Fibroblast of lung (primary cell): ENCODE measurements at regions not wholly inside any gene's neighbourhood (a gene's known extent, or its start where the extent isn't known, plus 50 kb on each side); places are given as distances from the start of the nearest gene placed in this dataset.
"Not testable (repeated sequence)": the region's sequence is repeated elsewhere in the genome, so short reads cannot be mapped to it uniquely, and the experiment has no call there.

Source experiments
- DNase-seq, 2 donors: peaks; one replicate each; pipeline versions ENCODE4 v3.0.0 to v3.0.0-alpha.2; 2010; ENCODE audit warnings: low read depth in 2 of 2
- H2AFZ ChIP-seq: 2 replicates; pipeline ENCODE4 v1.5.1; 2012; ENCODE audit warnings: low read length, control low read depth, inconsistent platforms
- H3K27ac ChIP-seq: 2 replicates; pipeline ENCODE4 v1.5.1; 2011; ENCODE audit warnings: low read length, control low read depth; ENCODE audit not compliant: insufficient read depth
- H3K27me3 ChIP-seq: 2 replicates; pipeline ENCODE4 v1.5.1; 2011; ENCODE audit warnings: mild to moderate bottlenecking, low read length; ENCODE audit not compliant: control insufficient read depth, insufficient read depth
- H3K36me3 ChIP-seq: 2 replicates; pipeline ENCODE4 v1.5.1; 2011; ENCODE audit warnings: low read length; ENCODE audit not compliant: control insufficient read depth, insufficient read depth
- H3K4me1 ChIP-seq: 2 replicates; pipeline ENCODE4 v1.5.1; 2011; ENCODE audit warnings: low read length; ENCODE audit not compliant: control insufficient read depth, insufficient read depth; ENCODE audit errors: extremely low read depth
- H3K4me2 ChIP-seq: 2 replicates; pipeline ENCODE4 v1.5.1; 2011; ENCODE audit warnings: low read length, control low read depth; ENCODE audit not compliant: insufficient read depth; ENCODE audit errors: extremely low read depth
- H3K4me3 ChIP-seq, 4 experiments: fragments of 200-600 bp in 1 of 4; sonication (generic) in 1 of 4; replicated peaks in 1 of 4; 2 replicates each; pipeline ENCODE4 v1.5.1; 2011 to 2016; ENCODE audit warnings: low read length in 4 of 4, low read depth in 3 of 4, mild to moderate bottlenecking in 3 of 4, control low read depth in 2 of 4, inconsistent platforms in 1 of 4, mixed read lengths in 1 of 4; ENCODE audit not compliant: insufficient read depth in 1 of 4; ENCODE audit errors: control extremely low read depth in 1 of 4
- H3K79me2 ChIP-seq: 2 replicates; pipeline ENCODE4 v1.5.1; 2012; ENCODE audit warnings: mild to moderate bottlenecking, low read length, inconsistent platforms; ENCODE audit not compliant: control insufficient read depth, insufficient read depth
- H3K9ac ChIP-seq: 2 replicates; pipeline ENCODE4 v1.5.1; 2011; ENCODE audit warnings: mild to moderate bottlenecking, low read length, control low read depth; ENCODE audit not compliant: insufficient read depth
- H3K9me3 ChIP-seq: 2 replicates; pipeline ENCODE4 v1.5.1; 2012; ENCODE audit warnings: low read depth, low read length; ENCODE audit not compliant: control insufficient read depth, insufficient read depth
- H4K20me1 ChIP-seq: 2 replicates; pipeline ENCODE4 v1.5.1; 2011; ENCODE audit warnings: low read length; ENCODE audit not compliant: control insufficient read depth, insufficient read depth; ENCODE audit errors: extremely low read depth
- CTCF ChIP-seq, 2 donors: IDR thresholded peaks in 1 of 2; conservative IDR thresholded peaks in 1 of 2; 1 replicate in 1 of 2; 2 replicates in 1 of 2; pipeline ENCODE4 v1.5.1; 2011 to 2012; ENCODE audit warnings: low read length in 2 of 2, control low read depth in 1 of 2, inconsistent platforms in 1 of 2, low read depth in 1 of 2, mild to moderate bottlenecking in 1 of 2
- EZH2 ChIP-seq: IDR thresholded peaks from 2 replicates; pipeline ENCODE4 v1.5.1; 2012; ENCODE audit warnings: low read length, control low read depth, mild to moderate bottlenecking; ENCODE audit errors: missing control alignments

GRCh38 chr18:37838083-37838482, 272.5 kb upstream of the CELF4 start:
- Histone ChIP-seq H3K27me3 (no peaks in the 10 kb centered on the region), H3K9me3 (no peaks in the 10 kb centered on the region), H3K4me3 (no peak overlapping the region), H3K4me1 (no peaks in the 10 kb centered on the region), H3K4me2 (no peak overlapping the region), H3K9ac (no peak overlapping the region), H3K27ac (no peak overlapping the region), H3K79me2 (no peaks in the 10 kb centered on the region), H2AFZ (no peak overlapping the region), H3K36me3 (no peaks in the 10 kb centered on the region), H4K20me1 (no peaks in the 10 kb centered on the region)
- no peak for TF ChIP-seq EZH2
- no peak for TF ChIP-seq CTCF (conservative IDR thresholded peaks at IDR 0.05 in 1 of 2, IDR thresholded peaks at IDR 0.05 in 1 of 2; ENCODE audit: low read depth in 1 of 2, low read length in 2 of 2)
- no peak for DNase-seq

GRCh38 chr18:37836071-37836970, 270.7 kb upstream of the CELF4 start:
- H3K79me2 ChIP-seq: no peaks in the 10 kb centered on the region
- no peaks in the 10 kb centered on the region for H3K27me3 ChIP-seq
- DNase-seq: no peak
- H4K20me1 ChIP-seq: no peaks in the 10 kb centered on the region
- no peak overlapping the region for H3K4me2 ChIP-seq
- H2AFZ ChIP-seq: no peak overlapping the region
- TF ChIP-seq EZH2 (no peak), CTCF (conservative IDR thresholded peaks at IDR 0.05 in 1 of 2, IDR thresholded peaks at IDR 0.05 in 1 of 2; ENCODE audit: low read depth in 1 of 2, low read length in 2 of 2) (no peak)
- H3K36me3 ChIP-seq: no peaks in the 10 kb centered on the region
- no peaks in the 10 kb centered on the region for H3K9me3 ChIP-seq
- no peak overlapping the region for H3K27ac ChIP-seq
- no peak overlapping the region for H3K4me3 ChIP-seq
- no peaks in the 10 kb centered on the region for H3K4me1 ChIP-seq
- H3K9ac ChIP-seq: no peak overlapping the region

- not testable (repeated sequence) for H3K27ac ChIP-seq, H3K4me2 ChIP-seq, H2AFZ ChIP-seq, H3K4me1 ChIP-seq, H3K9ac ChIP-seq, H4K20me1 ChIP-seq, H3K36me3 ChIP-seq, H3K9me3 ChIP-seq, H3K79me2 ChIP-seq, DNase-seq, H3K4me3 ChIP-seq, H3K27me3 ChIP-seq
Measured at GRCh38 chr18:37832010-37832695, 266.6 kb upstream of the CELF4 start.
